GM10266 (cell line): ENCODE measurements at regions not wholly inside any gene's neighbourhood (a gene's known extent, or its start where the extent isn't known, plus 50 kb on each side); places are given as distances from the start of the nearest gene placed in this dataset.
"Not testable (repeated sequence)": the region's sequence is repeated elsewhere in the genome, so short reads cannot be mapped to it uniquely, and the experiment has no call there.

ENCODE experiments used
- DNase-seq: peaks from one replicate; pipeline ENCODE4 v3.0.0; 2012; ENCODE audit errors: extremely low spot score
- TF ChIP-seq, protein P1 (sequence below): IDR thresholded peaks from 2 replicates; pipeline ENCODE4 v1.5.1; 2012; ENCODE audit warnings: mild to moderate bottlenecking, low read depth; ENCODE audit not compliant: control insufficient read depth, insufficient read depth; ENCODE audit errors: missing control alignments

DNA sequence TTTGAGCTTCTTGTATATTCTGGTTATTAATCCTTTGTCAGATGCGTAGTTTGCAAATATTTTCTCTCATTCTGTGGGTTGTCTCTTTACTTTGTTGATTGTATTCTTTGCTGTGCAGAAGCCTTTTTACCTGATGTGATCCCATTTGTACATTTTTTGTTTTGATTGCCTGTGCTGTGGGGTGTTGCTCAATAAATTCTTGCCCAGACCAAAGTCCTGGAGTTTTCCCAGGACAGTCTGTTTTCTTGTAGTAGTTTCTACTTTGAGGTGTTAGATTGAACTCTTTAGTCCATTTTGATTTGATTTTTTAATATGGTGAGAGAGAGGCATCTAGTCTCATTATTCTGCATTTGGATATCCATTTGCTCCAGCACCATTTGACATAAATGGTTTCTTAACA lies 588.7 kb upstream of the MBL2 start:
- TF ChIP-seq, protein P1, sequence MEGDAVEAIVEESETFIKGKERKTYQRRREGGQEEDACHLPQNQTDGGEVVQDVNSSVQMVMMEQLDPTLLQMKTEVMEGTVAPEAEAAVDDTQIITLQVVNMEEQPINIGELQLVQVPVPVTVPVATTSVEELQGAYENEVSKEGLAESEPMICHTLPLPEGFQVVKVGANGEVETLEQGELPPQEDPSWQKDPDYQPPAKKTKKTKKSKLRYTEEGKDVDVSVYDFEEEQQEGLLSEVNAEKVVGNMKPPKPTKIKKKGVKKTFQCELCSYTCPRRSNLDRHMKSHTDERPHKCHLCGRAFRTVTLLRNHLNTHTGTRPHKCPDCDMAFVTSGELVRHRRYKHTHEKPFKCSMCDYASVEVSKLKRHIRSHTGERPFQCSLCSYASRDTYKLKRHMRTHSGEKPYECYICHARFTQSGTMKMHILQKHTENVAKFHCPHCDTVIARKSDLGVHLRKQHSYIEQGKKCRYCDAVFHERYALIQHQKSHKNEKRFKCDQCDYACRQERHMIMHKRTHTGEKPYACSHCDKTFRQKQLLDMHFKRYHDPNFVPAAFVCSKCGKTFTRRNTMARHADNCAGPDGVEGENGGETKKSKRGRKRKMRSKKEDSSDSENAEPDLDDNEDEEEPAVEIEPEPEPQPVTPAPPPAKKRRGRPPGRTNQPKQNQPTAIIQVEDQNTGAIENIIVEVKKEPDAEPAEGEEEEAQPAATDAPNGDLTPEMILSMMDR: no peak
- no peak for DNase-seq

DNA sequence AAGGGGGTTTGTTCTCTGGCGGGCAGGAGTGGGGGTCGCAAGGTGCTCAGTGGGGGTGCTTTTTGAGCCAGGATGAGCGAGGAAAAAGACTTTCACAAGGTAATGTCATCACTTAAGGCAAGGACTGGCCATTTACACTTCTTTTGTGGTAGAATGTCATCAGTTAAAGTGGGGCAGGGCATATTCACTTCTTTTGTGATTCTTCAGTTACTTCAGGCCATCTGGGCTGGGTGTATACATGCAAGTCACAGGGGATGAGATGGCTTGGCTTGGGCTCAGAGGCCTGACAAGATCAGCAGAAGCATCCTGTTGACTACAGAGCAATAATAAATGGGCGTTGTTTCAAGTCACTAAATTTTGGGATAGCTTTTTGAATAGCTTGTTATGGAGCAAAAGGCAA lies 586.4 kb upstream of the MBL2 start:
- not testable (repeated sequence) for DNase-seq

DNA sequence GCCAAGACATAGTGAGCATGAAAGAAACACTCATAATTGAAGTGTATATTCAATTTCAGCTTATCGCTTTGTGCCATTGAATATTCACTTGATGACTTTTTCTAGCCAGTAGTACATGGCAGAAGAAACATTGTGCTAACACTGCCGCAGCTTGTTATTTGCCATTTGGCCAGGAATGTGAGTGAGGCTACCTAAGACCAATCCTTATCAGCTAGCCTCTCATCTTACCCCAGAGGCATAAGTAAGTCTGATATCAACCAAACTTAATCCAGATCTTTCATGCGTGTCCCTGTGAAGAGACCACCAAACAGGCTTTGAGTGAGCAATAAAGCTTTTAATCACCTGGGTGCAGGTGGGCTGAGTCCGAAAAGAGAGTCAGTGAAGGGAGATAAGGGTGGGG lies 586.0 kb upstream of the MBL2 start:
- no peak for DNase-seq

DNA sequence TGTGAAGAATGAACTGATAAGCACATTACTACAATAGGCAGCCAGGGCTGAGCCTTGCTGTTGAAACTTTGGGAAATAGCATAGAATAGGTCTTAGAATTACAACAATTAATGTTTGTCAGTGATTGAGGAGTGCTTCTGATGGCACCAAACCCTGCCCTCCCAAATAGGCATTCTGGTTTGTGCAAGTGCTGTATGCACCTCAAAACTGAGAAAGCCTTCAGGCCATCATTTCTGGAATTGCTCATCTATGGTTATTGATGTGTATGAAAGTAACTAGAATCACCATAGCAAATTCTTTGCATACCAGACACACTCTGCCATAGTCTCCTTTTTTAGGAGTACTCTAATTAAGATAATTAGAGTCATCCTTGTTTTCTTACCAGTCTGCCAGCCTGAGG lies 585.0 kb upstream of the MBL2 start:
- no peak for DNase-seq
- TF ChIP-seq, protein P1: no peak

More for the DNA sequence above, 586.0 kb upstream of the MBL2 start:
- TF ChIP-seq, protein P1: no peak

DNA sequence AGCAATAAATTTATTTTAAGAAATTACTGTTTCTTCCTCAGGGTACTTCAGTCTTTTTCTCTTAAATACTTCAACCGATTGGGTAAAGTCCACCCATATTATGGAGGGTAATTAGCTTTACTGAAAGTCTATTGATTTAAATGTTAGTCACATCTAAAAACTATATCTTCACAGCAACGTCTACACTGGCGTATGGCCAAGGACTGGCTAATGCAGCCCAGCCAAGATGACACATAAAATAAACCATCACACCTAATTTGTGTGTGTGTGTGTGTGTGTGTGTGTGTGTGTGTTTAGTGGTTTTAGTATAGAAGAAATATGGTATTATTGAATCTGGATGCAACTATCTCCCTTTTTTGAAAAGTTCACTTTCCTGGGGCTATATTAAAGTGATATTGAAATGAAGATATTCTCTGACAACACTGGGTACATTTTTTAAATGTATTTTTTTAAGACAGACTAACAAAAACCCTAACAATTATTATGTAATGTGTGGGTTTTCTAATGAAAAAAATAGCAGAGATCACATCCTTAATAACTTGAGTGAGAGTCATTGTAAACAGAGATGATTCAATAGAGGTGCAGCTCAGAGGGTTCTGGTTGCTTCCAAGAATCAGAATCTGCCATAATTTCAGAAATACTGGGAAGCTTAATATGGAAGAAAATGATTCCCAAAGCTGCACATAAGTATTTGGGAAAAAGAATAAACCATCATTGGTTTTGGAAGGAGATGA lies 584.2 kb upstream of the MBL2 start:
- DNase-seq: no peak
- TF ChIP-seq, protein P1: no peak

DNA sequence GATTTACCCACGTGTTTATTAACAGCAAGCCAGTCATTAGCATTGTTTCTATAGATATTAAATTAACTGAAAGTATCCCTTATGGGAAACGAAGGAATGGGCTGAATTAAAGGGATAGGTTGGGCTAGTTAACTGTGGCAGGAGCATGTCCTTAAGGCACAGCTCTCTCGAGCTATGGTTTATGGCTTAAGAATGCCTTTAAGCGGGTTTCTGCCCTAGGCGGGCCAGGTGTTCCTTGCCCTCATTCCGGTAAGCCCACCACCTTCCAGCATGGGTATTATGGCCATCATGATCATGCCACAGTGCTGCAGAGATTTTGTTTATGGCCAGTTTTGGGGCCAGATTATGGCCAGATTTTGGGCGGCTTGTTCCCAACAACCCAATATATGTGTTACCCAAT lies 569.9 kb upstream of the MBL2 start:
- DNase-seq: not testable (repeated sequence)

DNA sequence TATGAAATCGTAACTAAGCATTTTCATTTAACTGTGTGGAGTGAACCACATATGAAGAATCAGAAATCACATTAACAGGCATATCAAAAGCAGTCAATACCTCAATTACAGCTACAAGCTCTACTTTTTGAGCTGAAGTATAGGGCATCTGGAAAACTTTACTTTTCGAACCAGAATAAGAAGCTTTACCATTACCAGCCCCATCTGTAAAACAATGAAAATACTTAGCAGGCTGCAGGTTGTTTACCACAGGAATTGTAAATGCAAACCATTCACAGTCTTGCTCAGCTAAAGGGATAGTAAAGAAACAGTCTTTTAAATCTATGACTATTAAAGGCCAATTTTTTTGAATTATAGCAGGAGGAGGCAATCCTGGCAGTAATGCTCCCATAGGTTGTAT lies 565.6 kb upstream of the MBL2 start:
- not testable (repeated sequence) for DNase-seq

DNA sequence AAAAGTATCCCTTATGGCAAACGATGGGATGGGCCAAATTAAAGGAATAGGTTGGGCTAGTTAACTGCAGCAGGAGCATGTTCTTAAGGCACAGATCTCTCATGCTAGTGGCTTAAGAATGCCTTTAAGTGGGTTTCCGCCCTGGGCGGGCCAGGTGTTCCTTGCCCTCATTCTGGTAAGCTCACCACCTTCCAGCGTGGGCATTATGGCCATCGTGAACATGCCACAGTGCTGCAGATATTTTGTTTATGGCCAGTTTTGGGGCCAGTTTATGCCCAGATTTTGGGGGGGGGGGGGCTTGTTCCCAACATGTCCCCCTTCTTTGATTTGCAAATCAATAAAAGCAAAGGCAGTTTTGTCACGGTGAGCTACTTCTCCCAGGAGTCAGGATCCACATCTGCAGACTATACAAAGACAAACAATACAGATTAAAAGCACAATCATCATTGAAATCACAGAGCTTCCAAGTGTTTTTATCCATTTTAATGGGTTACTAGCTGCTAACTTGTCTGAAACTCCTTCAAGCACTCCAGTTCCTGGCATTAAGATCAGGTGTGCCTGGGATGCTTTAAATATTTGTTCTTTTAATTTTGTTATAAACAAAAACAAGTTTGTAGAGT lies 563.3 kb upstream of the MBL2 start:
- DNase-seq: not testable (repeated sequence)

DNA sequence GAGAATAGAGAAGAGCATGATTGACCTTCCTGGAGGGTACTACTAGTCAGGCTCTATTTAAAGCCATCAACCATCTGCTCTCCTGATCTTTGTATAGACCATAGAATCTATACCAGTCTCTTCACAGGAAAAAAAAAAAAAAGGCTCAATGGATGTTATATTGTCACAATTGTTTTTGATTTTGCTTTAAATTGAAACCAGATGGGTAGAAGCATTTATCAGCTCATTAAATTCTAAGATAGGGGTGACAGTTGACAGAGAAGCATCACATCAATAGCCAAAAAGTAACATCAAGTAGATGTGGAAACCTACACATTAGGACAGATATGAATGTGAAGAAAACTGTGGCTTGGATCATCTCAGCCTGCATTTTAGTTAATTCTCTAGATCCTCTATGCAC lies 558.9 kb upstream of the MBL2 start:
- no peak for DNase-seq
- TF ChIP-seq, protein P1: no peak

DNA sequence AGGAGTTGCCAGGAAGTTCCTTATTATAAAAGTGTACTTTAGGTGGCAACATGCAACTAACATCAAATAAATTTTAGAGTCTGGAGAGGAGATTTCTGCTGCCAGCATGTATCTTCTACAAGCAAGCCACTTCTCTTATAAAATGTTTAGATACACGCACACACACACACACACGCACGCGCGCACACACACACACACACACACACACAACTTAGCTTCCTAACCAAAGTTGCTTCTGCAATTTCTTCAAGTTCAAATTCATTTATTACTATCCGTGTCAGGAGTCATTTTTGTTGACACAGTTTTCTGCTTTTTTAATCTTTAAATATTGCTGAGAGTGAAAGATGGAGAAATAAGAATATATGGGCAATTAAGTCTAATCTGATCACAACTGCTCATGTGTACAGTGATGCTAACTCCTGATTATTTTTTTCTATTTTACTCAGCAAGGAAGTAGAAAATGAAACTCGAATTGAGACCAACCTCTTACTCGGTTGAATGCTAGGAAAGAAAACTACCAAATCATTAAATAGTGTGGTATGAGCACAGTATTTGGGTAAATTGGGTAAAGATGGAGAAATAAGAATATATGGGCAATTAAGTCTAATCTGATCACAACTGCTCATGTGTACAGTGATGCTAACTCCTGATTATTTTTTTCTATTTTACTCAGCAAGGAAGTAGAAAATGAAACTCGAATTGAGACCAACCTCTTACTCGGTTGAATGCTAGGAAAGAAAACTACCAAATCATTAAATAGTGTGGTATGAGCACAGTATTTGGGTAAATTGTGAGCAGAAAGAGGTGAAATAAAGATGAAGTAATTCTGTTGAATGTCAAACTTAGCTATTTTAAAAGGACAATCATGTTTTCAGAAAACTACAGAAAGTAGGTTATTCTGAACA lies 554.1 kb upstream of the MBL2 start:
- DNase-seq: not testable (repeated sequence)
